ENCODE measurements at regions not wholly inside any gene's neighbourhood (a gene's known extent, or its start where the extent isn't known, plus 50 kb on each side); places are given as distances from the start of the nearest gene placed in this dataset.

DNA sequence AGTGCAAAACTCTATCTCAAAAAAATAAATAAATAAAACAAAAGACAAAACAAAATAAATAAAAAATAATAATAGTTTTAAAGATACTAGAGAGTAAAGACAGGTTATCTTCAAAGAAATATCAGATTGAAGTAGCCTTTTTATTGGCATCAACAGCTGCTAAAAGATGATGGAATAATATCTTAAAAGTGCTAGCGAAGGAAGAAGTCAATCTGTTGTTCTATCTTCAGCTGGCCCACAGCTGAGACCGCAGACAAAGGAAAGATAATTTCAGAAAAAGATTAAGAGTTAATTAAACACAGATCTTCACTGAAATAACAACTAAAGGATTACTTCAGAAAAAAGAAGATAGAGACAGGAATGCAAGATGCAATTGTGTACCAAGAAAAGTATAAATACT, 130.2 kb upstream of the PKDCC start:
- no peaks in the 10 kb centered on the region for H3K9me3 Mint-ChIP-seq (ENCODE audit: unreplicated experiment)
- TF ChIP-seq, protein P1, sequence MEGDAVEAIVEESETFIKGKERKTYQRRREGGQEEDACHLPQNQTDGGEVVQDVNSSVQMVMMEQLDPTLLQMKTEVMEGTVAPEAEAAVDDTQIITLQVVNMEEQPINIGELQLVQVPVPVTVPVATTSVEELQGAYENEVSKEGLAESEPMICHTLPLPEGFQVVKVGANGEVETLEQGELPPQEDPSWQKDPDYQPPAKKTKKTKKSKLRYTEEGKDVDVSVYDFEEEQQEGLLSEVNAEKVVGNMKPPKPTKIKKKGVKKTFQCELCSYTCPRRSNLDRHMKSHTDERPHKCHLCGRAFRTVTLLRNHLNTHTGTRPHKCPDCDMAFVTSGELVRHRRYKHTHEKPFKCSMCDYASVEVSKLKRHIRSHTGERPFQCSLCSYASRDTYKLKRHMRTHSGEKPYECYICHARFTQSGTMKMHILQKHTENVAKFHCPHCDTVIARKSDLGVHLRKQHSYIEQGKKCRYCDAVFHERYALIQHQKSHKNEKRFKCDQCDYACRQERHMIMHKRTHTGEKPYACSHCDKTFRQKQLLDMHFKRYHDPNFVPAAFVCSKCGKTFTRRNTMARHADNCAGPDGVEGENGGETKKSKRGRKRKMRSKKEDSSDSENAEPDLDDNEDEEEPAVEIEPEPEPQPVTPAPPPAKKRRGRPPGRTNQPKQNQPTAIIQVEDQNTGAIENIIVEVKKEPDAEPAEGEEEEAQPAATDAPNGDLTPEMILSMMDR (IDR thresholded peaks at IDR 0.05), result no peak
- no peak overlapping the region for H3K27ac Mint-ChIP-seq (ENCODE audit: unreplicated experiment)
- no peaks in the 10 kb centered on the region for H3K27me3 Mint-ChIP-seq (ENCODE audit: unreplicated experiment)
- no peak for DNase-seq (ENCODE audit: extremely low spot score, unreplicated experiment)
- no peak overlapping the region for H3K4me3 Mint-ChIP-seq (ENCODE audit: unreplicated experiment)
- H3K36me3 Mint-ChIP-seq (ENCODE audit: unreplicated experiment), result no peaks in the 10 kb centered on the region
- no peaks in the 10 kb centered on the region for H3K4me1 Mint-ChIP-seq (ENCODE audit: unreplicated experiment)

DNA sequence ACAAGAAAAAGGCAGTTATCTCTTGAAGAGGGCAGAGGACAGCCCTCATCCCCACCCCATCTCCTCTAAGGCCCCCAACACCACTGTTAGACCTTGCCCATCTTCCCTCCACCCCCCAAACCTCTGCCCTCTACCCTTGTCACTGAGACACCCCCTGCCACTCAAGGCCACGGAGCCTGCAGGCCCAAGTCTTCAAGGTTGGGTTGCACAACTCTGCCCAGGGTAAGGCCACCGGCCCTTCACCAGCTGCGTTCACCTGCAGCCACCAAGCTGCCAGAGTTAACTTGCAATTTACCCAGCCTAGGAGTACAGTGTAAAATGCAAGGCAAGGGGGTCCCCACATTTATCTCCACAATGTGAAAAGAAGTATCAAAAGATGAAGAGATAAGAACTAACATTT, 128.7 kb upstream of the PKDCC start:
- Mint-ChIP-seq H3K9me3 (ENCODE audit: unreplicated experiment) (no peaks in the 10 kb centered on the region), H3K4me1 (ENCODE audit: unreplicated experiment) (peaks cover 4% of the 10 kb centered on the region), H3K27ac (ENCODE audit: unreplicated experiment) (no peak overlapping the region), H3K27me3 (ENCODE audit: unreplicated experiment) (no peaks in the 10 kb centered on the region), H3K36me3 (ENCODE audit: unreplicated experiment) (no peaks in the 10 kb centered on the region), H3K4me3 (ENCODE audit: unreplicated experiment) (no peak overlapping the region)
- no peak for DNase-seq (ENCODE audit: extremely low spot score, unreplicated experiment)
- TF ChIP-seq, protein P1 (IDR thresholded peaks at IDR 0.05), result no peak

DNA sequence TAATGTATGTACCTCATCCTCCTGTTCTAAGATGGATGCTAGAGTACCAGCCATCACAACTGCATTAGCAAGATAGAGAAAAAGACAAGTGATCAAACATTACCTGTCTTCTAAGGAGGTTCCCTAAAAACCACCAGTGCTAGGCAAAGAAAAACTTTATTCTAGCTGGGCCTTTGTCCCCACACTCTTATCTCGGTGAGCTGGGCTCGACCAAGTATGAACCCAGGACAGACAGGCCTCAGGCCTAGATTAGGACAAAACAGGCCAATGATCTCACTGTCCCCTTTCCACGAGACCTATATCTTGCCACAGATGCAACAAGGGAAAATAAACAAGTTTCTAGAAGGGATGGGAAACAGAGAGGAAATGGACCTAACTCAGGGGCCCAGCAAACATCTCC, 127.6 kb upstream of the PKDCC start:
- no peak overlapping the region for H3K4me3 Mint-ChIP-seq (ENCODE audit: unreplicated experiment)
- no peaks in the 10 kb centered on the region for H3K36me3 Mint-ChIP-seq (ENCODE audit: unreplicated experiment)
- no peaks in the 10 kb centered on the region for H3K9me3 Mint-ChIP-seq (ENCODE audit: unreplicated experiment)
- TF ChIP-seq, protein P1 (IDR thresholded peaks at IDR 0.05), result no peak
- H3K27me3 Mint-ChIP-seq (ENCODE audit: unreplicated experiment), result no peaks in the 10 kb centered on the region
- H3K27ac Mint-ChIP-seq (ENCODE audit: unreplicated experiment), result no peak overlapping the region
- DNase-seq (ENCODE audit: extremely low spot score, unreplicated experiment), result no peak
- peaks cover 4% of the 10 kb centered on the region for H3K4me1 Mint-ChIP-seq (ENCODE audit: unreplicated experiment)

DNA sequence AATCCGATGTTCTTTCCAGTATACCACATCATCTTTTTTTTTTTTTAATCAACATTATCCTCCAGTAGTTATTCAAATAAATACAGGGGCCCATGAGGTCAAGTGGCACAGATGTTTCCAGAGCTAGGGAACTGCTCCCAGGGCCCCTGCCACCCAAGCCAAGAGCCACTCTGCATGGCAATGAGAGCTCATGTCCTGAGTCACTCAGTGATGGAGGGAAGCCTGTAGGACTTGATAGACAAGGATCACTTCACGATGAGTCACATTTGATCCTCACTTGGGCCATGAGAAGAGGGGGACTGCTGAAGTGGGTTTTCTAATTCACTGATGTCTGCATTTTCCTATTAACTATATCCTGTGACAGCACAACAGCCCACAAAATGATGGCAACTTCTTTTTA, 127.0 kb upstream of the PKDCC start:
- DNase-seq (ENCODE audit: extremely low spot score, unreplicated experiment), result no peak
- Mint-ChIP-seq H3K9me3 (ENCODE audit: unreplicated experiment) (no peaks in the 10 kb centered on the region), H3K4me3 (ENCODE audit: unreplicated experiment) (no peak overlapping the region), H3K36me3 (ENCODE audit: unreplicated experiment) (no peaks in the 10 kb centered on the region), H3K4me1 (ENCODE audit: unreplicated experiment) (peaks cover 4% of the 10 kb centered on the region), H3K27me3 (ENCODE audit: unreplicated experiment) (no peaks in the 10 kb centered on the region), H3K27ac (ENCODE audit: unreplicated experiment) (no peak overlapping the region)
- TF ChIP-seq, protein P1 (IDR thresholded peaks at IDR 0.05), result no peak

DNA sequence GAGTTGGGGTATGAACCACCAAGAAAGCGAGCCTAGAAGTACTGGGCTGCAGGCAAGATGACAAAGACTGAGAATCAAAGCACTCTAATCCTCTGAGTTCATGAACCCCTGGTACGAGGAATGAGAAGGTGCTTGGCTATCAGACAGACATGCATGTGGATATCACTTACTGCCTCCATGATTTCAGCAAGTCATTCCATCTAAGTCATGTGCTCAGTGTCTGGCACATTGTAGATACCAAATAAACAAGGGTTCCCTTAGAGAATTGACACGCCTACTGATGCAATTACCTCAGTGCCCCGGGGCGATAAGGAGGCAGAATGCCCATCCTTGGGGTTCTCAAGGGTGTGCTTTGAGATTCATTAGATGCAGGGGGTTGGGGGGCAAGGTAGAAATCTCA, 125.6 kb upstream of the PKDCC start:
- Mint-ChIP-seq H3K27ac (ENCODE audit: unreplicated experiment) (no peak overlapping the region), H3K9me3 (ENCODE audit: unreplicated experiment) (no peaks in the 10 kb centered on the region), H3K4me3 (ENCODE audit: unreplicated experiment) (no peak overlapping the region), H3K27me3 (ENCODE audit: unreplicated experiment) (no peaks in the 10 kb centered on the region), H3K4me1 (ENCODE audit: unreplicated experiment) (peaks cover 16% of the 10 kb centered on the region), H3K36me3 (ENCODE audit: unreplicated experiment) (no peaks in the 10 kb centered on the region)
- TF ChIP-seq, protein P1 (IDR thresholded peaks at IDR 0.05), result no peak
- DNase-seq (ENCODE audit: extremely low spot score, unreplicated experiment), result no peak
